ENCODE measurements at regions not wholly inside any gene's neighbourhood (a gene's known extent, or its start where the extent isn't known, plus 50 kb on each side); places are given as distances from the start of the nearest gene placed in this dataset.

DNA sequence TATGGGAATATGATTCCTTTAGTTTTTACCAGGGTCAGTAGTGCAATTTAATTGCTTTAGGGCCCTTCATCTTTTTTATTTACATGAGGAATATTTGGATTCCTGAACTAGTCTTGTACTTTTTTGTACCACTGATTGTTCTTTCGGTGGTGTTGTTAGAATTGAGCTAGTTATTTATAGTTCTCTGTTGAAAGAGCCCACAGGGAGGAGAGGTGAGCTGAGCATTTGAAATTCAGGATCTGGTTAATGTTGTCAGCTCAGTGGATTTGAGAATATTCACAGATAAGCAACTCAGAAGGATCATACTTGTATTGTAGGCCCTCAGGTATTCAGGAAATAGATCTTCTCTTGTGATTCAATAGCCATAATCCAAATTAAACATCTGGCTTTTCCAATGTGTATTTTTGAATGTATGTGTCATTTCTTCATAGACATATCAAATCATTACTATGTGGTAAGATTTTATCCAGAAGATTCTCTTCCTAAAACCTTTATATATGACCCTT, 613.2 kb downstream of the ISL1 start:
- TF ChIP-seq, protein P1, sequence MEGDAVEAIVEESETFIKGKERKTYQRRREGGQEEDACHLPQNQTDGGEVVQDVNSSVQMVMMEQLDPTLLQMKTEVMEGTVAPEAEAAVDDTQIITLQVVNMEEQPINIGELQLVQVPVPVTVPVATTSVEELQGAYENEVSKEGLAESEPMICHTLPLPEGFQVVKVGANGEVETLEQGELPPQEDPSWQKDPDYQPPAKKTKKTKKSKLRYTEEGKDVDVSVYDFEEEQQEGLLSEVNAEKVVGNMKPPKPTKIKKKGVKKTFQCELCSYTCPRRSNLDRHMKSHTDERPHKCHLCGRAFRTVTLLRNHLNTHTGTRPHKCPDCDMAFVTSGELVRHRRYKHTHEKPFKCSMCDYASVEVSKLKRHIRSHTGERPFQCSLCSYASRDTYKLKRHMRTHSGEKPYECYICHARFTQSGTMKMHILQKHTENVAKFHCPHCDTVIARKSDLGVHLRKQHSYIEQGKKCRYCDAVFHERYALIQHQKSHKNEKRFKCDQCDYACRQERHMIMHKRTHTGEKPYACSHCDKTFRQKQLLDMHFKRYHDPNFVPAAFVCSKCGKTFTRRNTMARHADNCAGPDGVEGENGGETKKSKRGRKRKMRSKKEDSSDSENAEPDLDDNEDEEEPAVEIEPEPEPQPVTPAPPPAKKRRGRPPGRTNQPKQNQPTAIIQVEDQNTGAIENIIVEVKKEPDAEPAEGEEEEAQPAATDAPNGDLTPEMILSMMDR (IDR thresholded peaks at IDR 0.05) = no peak
- no peak for TF ChIP-seq POLR2A (IDR thresholded peaks at IDR 0.05)

Data from vagina (tissue), 2 donors.